OCI-LY1 (cell line): ENCODE measurements at regions not wholly inside any gene's neighbourhood (a gene's known extent, or its start where the extent isn't known, plus 50 kb on each side); places are given as distances from the start of the nearest gene placed in this dataset.

Experiments used
- H2AFZ ChIP-seq: fragments of 200-600 bp; sonication (generic), shearing (Covaris generic); 2 replicates; pipeline ENCODE4 v1.6.0; 2014; ENCODE audit warnings: antibody characterized with exemption, mild to moderate bottlenecking, low read length
- H3F3A ChIP-seq: fragments of 200-600 bp; sonication (generic), shearing (Covaris generic); 2 replicates; pipeline ENCODE4 v1.6.0; 2014; ENCODE audit warnings: mild to moderate bottlenecking, antibody characterized with exemption, low read length, moderate library complexity; ENCODE audit not compliant: insufficient read depth
- H3K27ac ChIP-seq: fragments of 200-600 bp; sonication (generic); 2 replicates; pipeline ENCODE4 v1.5.1; 2014; ENCODE audit warnings: low read length, mixed run types, mild to moderate bottlenecking, low read depth; ENCODE audit not compliant: poor library complexity, severe bottlenecking
- H3K27me3 ChIP-seq: fragments of 200-600 bp; sonication (generic); 2 replicates; pipeline ENCODE4 v1.6.0; 2014; ENCODE audit warnings: antibody characterized with exemption, mild to moderate bottlenecking, low read length, moderate library complexity; ENCODE audit not compliant: insufficient read depth
- H3K36me3 ChIP-seq: fragments of 200-600 bp; sonication (generic); 2 replicates; pipeline ENCODE4 v1.6.1; 2014; ENCODE audit warnings: mild to moderate bottlenecking, antibody characterized with exemption, low read length, moderate library complexity, mixed read lengths; ENCODE audit not compliant: insufficient read depth
- H3K4me1 ChIP-seq: fragments of 200-600 bp; sonication (generic); 2 replicates; pipeline ENCODE4 v1.5.1; 2014; ENCODE audit warnings: mild to moderate bottlenecking, low read length, moderate library complexity; ENCODE audit not compliant: insufficient read depth, severe bottlenecking
- H3K4me2 ChIP-seq: fragments of 200-600 bp; sonication (generic), shearing (Covaris generic); 2 replicates; pipeline ENCODE4 v1.6.1; 2014; ENCODE audit warnings: low read length
- H3K4me3 ChIP-seq: fragments of 200-600 bp; sonication (generic); 2 replicates; pipeline ENCODE4 v1.5.1; 2014; ENCODE audit warnings: low read length, low read depth, mild to moderate bottlenecking, mixed read lengths; ENCODE audit not compliant: poor library complexity, severe bottlenecking
- H3K79me2 ChIP-seq: fragments of 200-600 bp; shearing (Covaris generic); 2 replicates; pipeline ENCODE4 v1.6.1; 2016; ENCODE audit warnings: mixed run types, low read length, mixed read lengths; ENCODE audit not compliant: insufficient read depth
- H3K9ac ChIP-seq: fragments of 200-600 bp; sonication (generic), shearing (Covaris generic); 2 replicates; pipeline ENCODE4 v1.6.1; 2014; ENCODE audit warnings: mild to moderate bottlenecking, low read length, mixed read lengths
- H3K9me2 ChIP-seq: fragments of 200-600 bp; sonication (generic), shearing (Covaris generic); 2 replicates; pipeline ENCODE4 v1.6.1; 2014; ENCODE audit warnings: low read depth, mild to moderate bottlenecking, low read length, mixed read lengths
- H3K9me3 ChIP-seq: fragments of 200-600 bp; shearing (Covaris generic); 2 replicates; pipeline ENCODE4 v1.6.1; 2014; ENCODE audit warnings: low read length, mixed read lengths
- H4K20me1 ChIP-seq: fragments of 200-600 bp; sonication (generic), shearing (Covaris generic); 2 replicates; pipeline ENCODE4 v1.6.0; 2016; ENCODE audit warnings: mild to moderate bottlenecking, low read length; ENCODE audit not compliant: insufficient read depth
- CTCF ChIP-seq: fragments of 200-600 bp; sonication (generic), shearing (Covaris generic); IDR thresholded peaks from 2 replicates; pipeline ENCODE4 v1.5.1; 2017; ENCODE audit warnings: mild to moderate bottlenecking, antibody characterized with exemption, low read length, moderate library complexity, mixed read lengths
- EZH2 ChIP-seq: fragments of 200-600 bp; sonication (generic), shearing (Covaris generic); IDR thresholded peaks from 2 replicates; pipeline ENCODE4 v1.8.0; 2017; ENCODE audit warnings: borderline replicate concordance, mixed run types, mild to moderate bottlenecking, antibody characterized with exemption, low read length, moderate library complexity, mixed read lengths

GRCh38 chr1:243902100-243902499, 52.1 kb upstream of the AKT3 start:
- Histone ChIP-seq H3K4me3 (no peak overlapping the region), H3K27ac (no peak overlapping the region), H3F3A (no peaks in the 10 kb centered on the region), H3K36me3 (no peaks in the 10 kb centered on the region), H3K4me1 (no peaks in the 10 kb centered on the region), H3K79me2 (no peaks in the 10 kb centered on the region), H4K20me1 (no peaks in the 10 kb centered on the region), H2AFZ (no peak overlapping the region), H3K27me3 (no peaks in the 10 kb centered on the region), H3K4me2 (no peak overlapping the region), H3K9ac (no peak overlapping the region), H3K9me2 (no peaks in the 10 kb centered on the region), H3K9me3 (no peaks in the 10 kb centered on the region)
- no peak for TF ChIP-seq CTCF
- no peak for TF ChIP-seq EZH2
